IMR-90 (cell line): ENCODE measurements at regions not wholly inside any gene's neighbourhood (a gene's known extent, or its start where the extent isn't known, plus 50 kb on each side); places are given as distances from the start of the nearest gene placed in this dataset.

Source experiments
- ATAC-seq: fragments of 200-7000 bp; cut with Tn5 transposase; 2 replicates; pipeline ENCODE4 v1.9.1; 2020; ENCODE audit warnings: low read depth, mild to moderate bottlenecking, moderate library complexity
- BruUV-seq: library from RNA; stranded (reverse); fragments of 400-500 nt; replicated peaks from 2 replicates; lab custom pipeline; 2021; lab: Mats Ljungman, UMichigan
- CTCF ChIA-PET: fragments of 300-600 bp; formaldehyde crosslinking; extraction: SDS; loops from one replicate; lab custom pipeline; 2021; ENCODE audit warnings: antibody characterized with exemption; lab: Yijun Ruan, JAX
- POLR2A ChIA-PET: fragments of 300-600 bp; sonication (Branson Sonifier 250); formaldehyde crosslinking; loops from one replicate; lab custom pipeline; 2022; ENCODE audit warnings: antibody characterized with exemption; ENCODE audit not compliant: unreplicated experiment; lab: Charles Lee
- DNase-seq: peaks from one replicate; pipeline ENCODE4 v3.0.0; 2013
- H2AFZ ChIP-seq: replicated peaks from 2 replicates; pipeline ENCODE3; 2013; ENCODE audit warnings: low read length, mild to moderate bottlenecking; ENCODE audit not compliant: poor library complexity
- H2AK5ac ChIP-seq: 2 replicates; pipeline ENCODE4 v1.6.1; 2013; ENCODE audit warnings: low read depth, low read length, inconsistent platforms
- H2AK9ac ChIP-seq: replicated peaks from 2 replicates; pipeline ENCODE3; 2013; ENCODE audit warnings: mild to moderate bottlenecking, low read depth, low read length, moderate library complexity; ENCODE audit not compliant: poor library complexity
- H2BK120ac ChIP-seq: 2 replicates; pipeline ENCODE4 v1.6.1; 2013; ENCODE audit warnings: low read depth, low read length, inconsistent platforms
- H2BK15ac ChIP-seq: 3 replicates; pipeline ENCODE4 v1.6.1; 2013; ENCODE audit warnings: low read depth, low read length, inconsistent platforms
- H2BK20ac ChIP-seq: 2 replicates; pipeline ENCODE4 v1.6.1; 2013; ENCODE audit warnings: low read depth, mild to moderate bottlenecking, inconsistent platforms, low read length, moderate library complexity
- H2BK5ac ChIP-seq: 2 replicates; pipeline ENCODE4 v1.6.1; 2013; ENCODE audit warnings: mild to moderate bottlenecking, low read depth, low read length, inconsistent platforms; ENCODE audit not compliant: poor library complexity, severe bottlenecking
- H3K14ac ChIP-seq: replicated peaks from 2 replicates; pipeline ENCODE4 v1.6.1; 2013; ENCODE audit warnings: low read depth, low read length, inconsistent platforms
- H3K18ac ChIP-seq: 2 replicates; pipeline ENCODE4 v1.6.1; 2013; ENCODE audit warnings: low read depth, low read length, control low read depth
- H3K23ac ChIP-seq: 2 replicates; pipeline ENCODE4 v1.6.1; 2013; ENCODE audit warnings: low read depth, low read length, inconsistent platforms
- H3K27ac ChIP-seq: 2 replicates; pipeline ENCODE4 v1.5.1; 2013; ENCODE audit warnings: mild to moderate bottlenecking, control low read depth, low read length; ENCODE audit not compliant: insufficient read depth
- H3K27me3 ChIP-seq: 2 replicates; pipeline ENCODE4 v1.6.1; 2013; ENCODE audit warnings: low read length; ENCODE audit not compliant: control insufficient read depth, insufficient read depth
- H3K36me3 ChIP-seq: 2 replicates; pipeline ENCODE4 v1.6.1; 2013; ENCODE audit warnings: low read length, mixed read lengths; ENCODE audit not compliant: control insufficient read depth, insufficient read depth
- H3K4ac ChIP-seq: 2 replicates; pipeline ENCODE4 v1.6.1; 2013; ENCODE audit warnings: low read depth, low read length, inconsistent platforms
- H3K4me1 ChIP-seq: 2 replicates; pipeline ENCODE4 v1.6.1; 2013; ENCODE audit warnings: low read length, mixed read lengths; ENCODE audit not compliant: control insufficient read depth, insufficient read depth
- H3K4me2 ChIP-seq: 2 replicates; pipeline ENCODE4 v1.6.1; 2013; ENCODE audit warnings: low read depth, mild to moderate bottlenecking, control low read depth, low read length, moderate library complexity
- H3K4me3 ChIP-seq: 2 replicates; pipeline ENCODE4 v1.5.1; 2013; ENCODE audit warnings: low read depth, mild to moderate bottlenecking, control low read depth, low read length, moderate library complexity; ENCODE audit not compliant: insufficient read depth
- H3K56ac ChIP-seq: 2 replicates; pipeline ENCODE4 v1.6.1; 2013; ENCODE audit warnings: low read length, inconsistent platforms; ENCODE audit not compliant: insufficient read depth; ENCODE audit errors: extremely low read depth
- H3K79me1 ChIP-seq, 2 experiments: 2 replicates each; pipeline ENCODE4 v1.6.1; 2013; ENCODE audit warnings: low read length in 2 of 2, inconsistent platforms in 1 of 2, low read depth in 1 of 2
- H3K9ac ChIP-seq: 2 replicates; pipeline ENCODE4 v1.6.1; 2013; ENCODE audit warnings: low read depth, low read length, control low read depth
- H3K9me1 ChIP-seq: 2 replicates; pipeline ENCODE4 v1.6.1; 2013; ENCODE audit warnings: low read length, inconsistent platforms; ENCODE audit not compliant: insufficient read depth
- H3K9me3 ChIP-seq: 2 replicates; pipeline ENCODE4 v1.6.1; 2013; ENCODE audit warnings: low read length; ENCODE audit not compliant: control insufficient read depth, insufficient read depth
- H4K20me1 ChIP-seq: 2 replicates; pipeline ENCODE4 v1.6.1; 2013; ENCODE audit warnings: low read length, inconsistent platforms; ENCODE audit not compliant: insufficient read depth
- H4K5ac ChIP-seq: 2 replicates; pipeline ENCODE4 v1.6.1; 2013; ENCODE audit warnings: mild to moderate bottlenecking, low read depth, low read length, control low read depth
- H4K8ac ChIP-seq, 2 experiments: 2 replicates each; pipeline ENCODE4 v1.6.1; 2013; ENCODE audit warnings: low read depth in 2 of 2, low read length in 2 of 2, control low read depth in 1 of 2, inconsistent platforms in 1 of 2
- H4K91ac ChIP-seq: 2 replicates; pipeline ENCODE4 v1.6.1; 2013; ENCODE audit warnings: low read depth, low read length, inconsistent platforms; ENCODE audit not compliant: insufficient read depth
- CHD1 ChIP-seq: IDR thresholded peaks from 2 replicates; pipeline ENCODE4 v1.6.1; 2012; ENCODE audit warnings: low read depth, low read length, improper control_type of control experiment
- CTCF ChIP-seq: conservative IDR thresholded peaks from 2 replicates; pipeline ENCODE4 v1.5.1; 2012; ENCODE audit warnings: mild to moderate bottlenecking, low read depth, low read length, improper control_type of control experiment
- MXI1 ChIP-seq: IDR thresholded peaks from 2 replicates; pipeline ENCODE4 v1.6.1; 2012; ENCODE audit warnings: low read depth, mild to moderate bottlenecking, low read length, moderate library complexity, borderline replicate concordance
- NFE2L2 ChIP-seq: fragments of 150-350 bp; IDR thresholded peaks from 2 replicates; pipeline ENCODE4 v1.6.1; 2016; ENCODE audit warnings: low read depth, mild to moderate bottlenecking, low read length
- POLR2A ChIP-seq: IDR thresholded peaks from 2 replicates; pipeline ENCODE4 v1.6.1; 2012; ENCODE audit warnings: mild to moderate bottlenecking, low read depth, low read length
- RCOR1 ChIP-seq: IDR thresholded peaks from 2 replicates; pipeline ENCODE4 v1.6.1; 2012; ENCODE audit warnings: mild to moderate bottlenecking, low read length, improper control_type of control experiment; ENCODE audit not compliant: insufficient replicate concordance
- whole genome bisulfite sequencing, 2 experiments: methylation state at CpG; one replicate each; pipeline versions ENCODE4 v1.1.5 to v1.1.7; 2013; ENCODE audit warnings: missing lambda C conversion rate in 2 of 2; ENCODE audit not compliant: insufficient read length in 1 of 2; ENCODE audit errors: extremely low coverage in 2 of 2; 5-methylcytosine and 5-hydroxymethylcytosine counted together
- dilution Hi-C: fragments of 300-500 bp; cut with HindIII; formaldehyde crosslinking; loops from one replicate; pipeline ENCODE4 v1.14.3; 2018; ENCODE audit warnings: low sequenced_read_pairs; ENCODE audit not compliant: unreplicated experiment
- in situ Hi-C: fragments of 300-500 bp; cut with MboI; formaldehyde crosslinking; loops from 3 replicates; pipeline ENCODE4 v1.14.3; 2019; ENCODE audit warnings: low sequenced_read_pairs, inconsistent platforms, mixed read lengths
- intact Hi-C: fragments of 100-400 bp; cut with micrococcal nuclease; formaldehyde crosslinking; loops from 2 replicates; pipeline ENCODE4 v1.10.0; 2022
- TF ChIP-seq, protein P1 (sequence below): fragments of 150-350 bp; IDR thresholded peaks from 2 replicates; pipeline ENCODE4 v1.6.1; 2016; ENCODE audit warnings: low read depth, mild to moderate bottlenecking, low read length, moderate library complexity, borderline replicate concordance

GRCh38 chr6:169972101-169972651 lies 220.8 kb downstream of the ERMARD start:
- H2AK5ac ChIP-seq = no peak overlapping the region
- no peaks in the 10 kb centered on the region for H3K27me3 ChIP-seq
- no peaks in the 10 kb centered on the region for H3K9me1 ChIP-seq
- no peaks in the 10 kb centered on the region for H3K36me3 ChIP-seq
- H3K23ac ChIP-seq = no peak overlapping the region
- no peak overlapping the region for H2BK20ac ChIP-seq
- dilution Hi-C loops = no loop called here
- H3K14ac ChIP-seq = no peak overlapping the region
- in situ Hi-C loops = no loop called here
- POLR2A ChIA-PET = no interaction called here
- ATAC-seq = no peak
- H3K18ac ChIP-seq = no peak overlapping the region
- H2AK9ac ChIP-seq = no peak overlapping the region
- no peak overlapping the region for H2AFZ ChIP-seq
- no peak overlapping the region for H2BK15ac ChIP-seq
- no peak for DNase-seq
- H3K79me1 ChIP-seq = no peaks in the 10 kb centered on the region
- no peak for TF ChIP-seq POLR2A
- no peak for TF ChIP-seq MXI1
- TF ChIP-seq RCOR1 = no peak
- TF ChIP-seq CHD1 = no peak
- TF ChIP-seq CTCF = no peak
- TF ChIP-seq, protein P1, sequence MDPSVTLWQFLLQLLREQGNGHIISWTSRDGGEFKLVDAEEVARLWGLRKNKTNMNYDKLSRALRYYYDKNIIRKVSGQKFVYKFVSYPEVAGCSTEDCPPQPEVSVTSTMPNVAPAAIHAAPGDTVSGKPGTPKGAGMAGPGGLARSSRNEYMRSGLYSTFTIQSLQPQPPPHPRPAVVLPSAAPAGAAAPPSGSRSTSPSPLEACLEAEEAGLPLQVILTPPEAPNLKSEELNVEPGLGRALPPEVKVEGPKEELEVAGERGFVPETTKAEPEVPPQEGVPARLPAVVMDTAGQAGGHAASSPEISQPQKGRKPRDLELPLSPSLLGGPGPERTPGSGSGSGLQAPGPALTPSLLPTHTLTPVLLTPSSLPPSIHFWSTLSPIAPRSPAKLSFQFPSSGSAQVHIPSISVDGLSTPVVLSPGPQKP = no peak
- no peak for TF ChIP-seq NFE2L2
- no peaks in the 10 kb centered on the region for H4K20me1 ChIP-seq
- H3K56ac ChIP-seq = no peak overlapping the region
- H2BK120ac ChIP-seq = no peak overlapping the region
- H4K8ac ChIP-seq = no peak overlapping the region
- no peak overlapping the region for H4K91ac ChIP-seq
- H3K9ac ChIP-seq = no peak overlapping the region
- WGBS, 2 experiments = 67% methylated on average over 9 of the region's 15 CpGs; no CpG with 5 or more reads in 1 of the 2 experiments
- intact Hi-C loops = no loop called here
- peaks cover 39% of the 10 kb centered on the region for H3K9me3 ChIP-seq
- no TSS peak for BruUV-seq
- CTCF ChIA-PET = no interaction called here
- H2BK5ac ChIP-seq = no peak overlapping the region
- H3K27ac ChIP-seq = no peak overlapping the region
- no peak overlapping the region for H3K4ac ChIP-seq
- H4K5ac ChIP-seq = no peak overlapping the region
- no peak overlapping the region for H3K4me3 ChIP-seq
- H3K4me1 ChIP-seq = no peaks in the 10 kb centered on the region
- H3K4me2 ChIP-seq = no peak overlapping the region
